MM.1S (cell line): ENCODE measurements at regions not wholly inside any gene's neighbourhood (a gene's known extent, or its start where the extent isn't known, plus 50 kb on each side); places are given as distances from the start of the nearest gene placed in this dataset.

Experiments
- DNase-seq: peaks from one replicate; pipeline ENCODE4 v3.0.0-alpha.2; 2015
- H2AFZ ChIP-seq: fragments of 300-600 bp; sonication (generic); 2 replicates; pipeline ENCODE4 v1.6.0; 2016; ENCODE audit warnings: antibody characterized with exemption, low read length
- H3F3A ChIP-seq: fragments of 300-600 bp; sonication (generic); 2 replicates; pipeline ENCODE4 v1.6.1; 2016; ENCODE audit warnings: mild to moderate bottlenecking, antibody characterized with exemption, low read length, moderate library complexity, mixed read lengths; ENCODE audit not compliant: insufficient read depth
- H3K27ac ChIP-seq: fragments of 300-600 bp; sonication (generic); 2 replicates; pipeline ENCODE4 v1.5.1; 2016; ENCODE audit warnings: mild to moderate bottlenecking, low read length
- H3K27me3 ChIP-seq: fragments of 300-600 bp; sonication (generic); replicated peaks from 2 replicates; pipeline ENCODE4 v1.6.0; 2016; ENCODE audit warnings: low read length; ENCODE audit not compliant: insufficient read depth
- H3K36me3 ChIP-seq: fragments of 300-600 bp; sonication (generic); replicated peaks from 2 replicates; pipeline ENCODE4 v1.6.1; 2016; ENCODE audit warnings: mild to moderate bottlenecking, low read length, mixed read lengths; ENCODE audit not compliant: insufficient read depth
- H3K4me1 ChIP-seq: fragments of 300-600 bp; sonication (generic); 2 replicates; pipeline ENCODE4 v1.6.1; 2016; ENCODE audit warnings: low read length, mixed read lengths
- H3K4me2 ChIP-seq: fragments of 300-600 bp; sonication (generic); 2 replicates; pipeline ENCODE4 v1.6.0; 2016; ENCODE audit warnings: low read depth, low read length
- H3K4me3 ChIP-seq: fragments of 300-600 bp; sonication (generic); 2 replicates; pipeline ENCODE4 v1.5.1; 2016; ENCODE audit warnings: low read length, mixed read lengths
- H3K79me2 ChIP-seq: fragments of 300-600 bp; sonication (generic); 2 replicates; pipeline ENCODE4 v1.6.1; 2016; ENCODE audit warnings: mixed run types, low read length, mixed read lengths
- H3K9ac ChIP-seq: fragments of 300-600 bp; sonication (generic); 2 replicates; pipeline ENCODE4 v1.6.1; 2016; ENCODE audit warnings: low read length, mixed read lengths
- H3K9me2 ChIP-seq: fragments of 300-600 bp; sonication (generic); replicated peaks from 2 replicates; pipeline ENCODE4 v1.6.1; 2016; ENCODE audit warnings: mild to moderate bottlenecking, low read length, mixed read lengths; ENCODE audit not compliant: insufficient read depth
- H3K9me3 ChIP-seq: fragments of 300-600 bp; sonication (generic); replicated peaks from 2 replicates; pipeline ENCODE4 v1.6.1; 2016; ENCODE audit warnings: mild to moderate bottlenecking, low read length, mixed read lengths; ENCODE audit not compliant: insufficient read depth
- H4K20me1 ChIP-seq: fragments of 300-600 bp; sonication (generic); 2 replicates; pipeline ENCODE4 v1.6.1; 2016; ENCODE audit warnings: mild to moderate bottlenecking, low read length, moderate library complexity, mixed read lengths; ENCODE audit not compliant: insufficient read depth
- EZH2 ChIP-seq: fragments of 300-600 bp; sonication (generic); optimal IDR thresholded peaks from 2 replicates; pipeline ENCODE3; 2017; ENCODE audit warnings: low read depth, mild to moderate bottlenecking, antibody characterized with exemption, low read length, mixed read lengths
- EZH2phosphoT487 ChIP-seq: fragments of 300-600 bp; sonication (generic); IDR thresholded peaks from 2 replicates; pipeline ENCODE4 v1.6.1; 2018; ENCODE audit warnings: antibody characterized with exemption, low read length
- TF ChIP-seq, protein P1 (sequence below): fragments of 300-600 bp; sonication (generic); IDR thresholded peaks from 2 replicates; pipeline ENCODE4 v1.5.1; 2016; ENCODE audit warnings: antibody characterized with exemption, low read length, mixed read lengths

DNA sequence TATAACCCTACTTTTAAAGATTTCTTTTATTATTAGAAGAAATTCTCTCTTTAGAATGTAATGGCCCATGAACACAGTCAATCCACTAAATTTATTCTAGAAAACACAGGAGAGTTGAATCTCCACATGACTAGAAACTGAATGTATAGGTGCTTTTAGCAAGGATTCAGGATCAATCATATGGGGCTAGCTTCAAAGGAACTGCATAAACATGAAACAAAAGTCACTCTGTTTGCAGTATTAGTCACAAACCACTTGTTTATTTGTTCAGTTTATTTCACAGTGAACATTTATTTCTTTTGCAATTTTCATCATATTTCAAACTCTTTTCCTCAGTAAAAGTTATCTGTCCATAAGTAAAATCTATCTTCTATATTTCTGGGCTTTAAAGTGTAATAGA is 1604.6 kb downstream of the PCDH18 start:
- Histone ChIP-seq H3K4me2 (no peak overlapping the region), H3K36me3 (no peaks in the 10 kb centered on the region), H2AFZ (no peak overlapping the region), H3K4me3 (no peak overlapping the region), H4K20me1 (no peaks in the 10 kb centered on the region), H3K4me1 (no peaks in the 10 kb centered on the region), H3K9me3 (no peaks in the 10 kb centered on the region), H3K9ac (no peak overlapping the region), H3K27me3 (no peaks in the 10 kb centered on the region), H3K79me2 (no peaks in the 10 kb centered on the region), H3F3A (no peaks in the 10 kb centered on the region), H3K27ac (no peak overlapping the region), H3K9me2 (no peaks in the 10 kb centered on the region)
- DNase-seq: no peak
- TF ChIP-seq, protein P1, sequence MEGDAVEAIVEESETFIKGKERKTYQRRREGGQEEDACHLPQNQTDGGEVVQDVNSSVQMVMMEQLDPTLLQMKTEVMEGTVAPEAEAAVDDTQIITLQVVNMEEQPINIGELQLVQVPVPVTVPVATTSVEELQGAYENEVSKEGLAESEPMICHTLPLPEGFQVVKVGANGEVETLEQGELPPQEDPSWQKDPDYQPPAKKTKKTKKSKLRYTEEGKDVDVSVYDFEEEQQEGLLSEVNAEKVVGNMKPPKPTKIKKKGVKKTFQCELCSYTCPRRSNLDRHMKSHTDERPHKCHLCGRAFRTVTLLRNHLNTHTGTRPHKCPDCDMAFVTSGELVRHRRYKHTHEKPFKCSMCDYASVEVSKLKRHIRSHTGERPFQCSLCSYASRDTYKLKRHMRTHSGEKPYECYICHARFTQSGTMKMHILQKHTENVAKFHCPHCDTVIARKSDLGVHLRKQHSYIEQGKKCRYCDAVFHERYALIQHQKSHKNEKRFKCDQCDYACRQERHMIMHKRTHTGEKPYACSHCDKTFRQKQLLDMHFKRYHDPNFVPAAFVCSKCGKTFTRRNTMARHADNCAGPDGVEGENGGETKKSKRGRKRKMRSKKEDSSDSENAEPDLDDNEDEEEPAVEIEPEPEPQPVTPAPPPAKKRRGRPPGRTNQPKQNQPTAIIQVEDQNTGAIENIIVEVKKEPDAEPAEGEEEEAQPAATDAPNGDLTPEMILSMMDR: no peak
- no peak for TF ChIP-seq EZH2phosphoT487
- no peak for TF ChIP-seq EZH2

DNA sequence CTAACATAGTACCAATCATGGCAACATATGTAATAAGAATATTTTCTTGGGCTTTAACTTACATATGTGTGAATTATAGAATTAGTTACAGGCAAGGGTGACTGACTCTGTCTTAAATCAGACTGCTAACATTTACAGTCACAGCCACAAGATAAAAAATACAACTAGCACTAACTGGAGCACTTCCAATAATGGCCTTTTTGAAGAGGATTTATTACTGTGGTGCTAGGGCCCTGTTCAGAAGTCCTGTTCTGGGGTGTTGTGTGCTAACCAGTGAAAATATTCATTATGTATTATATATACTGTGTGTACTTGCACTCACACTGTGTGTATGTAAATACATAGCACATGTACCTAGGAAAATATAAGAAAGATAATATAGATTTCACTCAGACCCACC is 1611.2 kb downstream of the PCDH18 start:
- no peak for DNase-seq
- no peaks in the 10 kb centered on the region for H3K9me2 ChIP-seq
- H4K20me1 ChIP-seq: no peaks in the 10 kb centered on the region
- TF ChIP-seq, protein P1: no peak
- TF ChIP-seq EZH2 (no peak), EZH2phosphoT487 (no peak)
- H3K4me2 ChIP-seq: no peak overlapping the region
- no peak overlapping the region for H2AFZ ChIP-seq
- no peak overlapping the region for H3K9ac ChIP-seq
- no peaks in the 10 kb centered on the region for H3K4me1 ChIP-seq
- H3K27ac ChIP-seq: no peak overlapping the region
- no peaks in the 10 kb centered on the region for H3K79me2 ChIP-seq
- no peaks in the 10 kb centered on the region for H3K27me3 ChIP-seq
- no peaks in the 10 kb centered on the region for H3F3A ChIP-seq
- no peak overlapping the region for H3K4me3 ChIP-seq
- no peaks in the 10 kb centered on the region for H3K9me3 ChIP-seq
- no peaks in the 10 kb centered on the region for H3K36me3 ChIP-seq

DNA sequence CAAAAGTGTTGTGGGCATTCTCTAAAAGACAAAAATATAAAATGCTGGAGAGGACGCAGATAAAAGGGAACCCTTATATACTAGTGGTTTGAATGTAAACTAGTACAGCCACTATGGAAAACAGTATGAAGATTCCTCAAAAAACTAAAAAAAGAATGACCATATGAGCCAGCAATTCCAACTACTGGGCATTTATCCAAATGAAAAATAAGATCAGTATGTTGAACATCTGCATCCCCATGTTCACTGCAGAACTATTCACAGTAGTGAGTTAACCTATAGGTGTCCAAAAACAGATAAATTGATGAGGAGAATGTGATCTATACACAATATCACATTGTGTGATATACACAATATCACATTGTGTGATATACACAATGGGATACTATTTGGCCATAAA is 1615.3 kb downstream of the PCDH18 start:
- no peaks in the 10 kb centered on the region for H3K36me3 ChIP-seq
- H3K9ac ChIP-seq: no peak overlapping the region
- H3K27ac ChIP-seq: no peak overlapping the region
- no peaks in the 10 kb centered on the region for H4K20me1 ChIP-seq
- H3K4me3 ChIP-seq: no peak overlapping the region
- H3K4me1 ChIP-seq: no peaks in the 10 kb centered on the region
- no peaks in the 10 kb centered on the region for H3K79me2 ChIP-seq
- TF ChIP-seq, protein P1: no peak
- TF ChIP-seq EZH2phosphoT487: no peak
- no peak for TF ChIP-seq EZH2
- DNase-seq: no peak
- H3K9me3 ChIP-seq: no peaks in the 10 kb centered on the region
- H3K4me2 ChIP-seq: no peak overlapping the region
- no peak overlapping the region for H2AFZ ChIP-seq
- no peaks in the 10 kb centered on the region for H3K9me2 ChIP-seq
- no peaks in the 10 kb centered on the region for H3K27me3 ChIP-seq
- H3F3A ChIP-seq: no peaks in the 10 kb centered on the region
